Activated CD8-positive, alpha-beta memory T cell treated with anti-CD3 and anti-CD28 coated beads, Interleukin-2, amount 50 U/mL, for 1 hour (primary cell): ENCODE measurements at regions not wholly inside any gene's neighbourhood (a gene's known extent, or its start where the extent isn't known, plus 50 kb on each side); places are given as distances from the start of the nearest gene placed in this dataset.

Source experiments
- DNase-seq: peaks from one replicate; pipeline ENCODE4 v3.0.0-alpha.2; 2020; ENCODE audit errors: extremely low read depth

GRCh38 chr3:70899816-70900215, 587.4 kb upstream of the MDFIC2 start:
- no peak for DNase-seq

GRCh38 chr3:70890020-70890394, 577.6 kb upstream of the MDFIC2 start:
- no peak for DNase-seq

- no peak for DNase-seq
Measured at GRCh38 chr3:70889162-70890019, 577.0 kb upstream of the MDFIC2 start.

- DNase-seq: no peak
Measured at GRCh38 chr3:70885636-70886035, 573.2 kb upstream of the MDFIC2 start.

- no peak for DNase-seq
Measured at GRCh38 chr3:70882104-70882503, 569.7 kb upstream of the MDFIC2 start.

GRCh38 chr3:70880421-70880820, 568.0 kb upstream of the MDFIC2 start:
- no peak for DNase-seq

- DNase-seq: no peak
Measured at GRCh38 chr3:70876154-70876553, 563.7 kb upstream of the MDFIC2 start.

- DNase-seq: no peak
Measured at GRCh38 chr3:70874196-70874595, 561.8 kb upstream of the MDFIC2 start.

GRCh38 chr3:70873686-70874085, 561.2 kb upstream of the MDFIC2 start:
- DNase-seq: no peak

GRCh38 chr3:70871909-70872656, 559.6 kb upstream of the MDFIC2 start:
- DNase-seq: no peak

GRCh38 chr3:70870576-70870975, 558.1 kb upstream of the MDFIC2 start:
- DNase-seq: no peak

GRCh38 chr3:70868561-70868960, 556.1 kb upstream of the MDFIC2 start:
- DNase-seq: no peak

- DNase-seq: no peak
Measured at GRCh38 chr3:70863049-70863448, 550.6 kb upstream of the MDFIC2 start.

GRCh38 chr3:70861855-70862254, 549.4 kb upstream of the MDFIC2 start:
- DNase-seq: no peak

- no peak for DNase-seq
Measured at GRCh38 chr3:70861234-70861633, 548.8 kb upstream of the MDFIC2 start.

- no peak for DNase-seq
Measured at GRCh38 chr3:70857916-70858315, 545.5 kb upstream of the MDFIC2 start.

- DNase-seq: no peak
Measured at GRCh38 chr3:70856414-70857162, 544.1 kb upstream of the MDFIC2 start.

- DNase-seq: no peak
Measured at GRCh38 chr3:70855149-70855548, 542.7 kb upstream of the MDFIC2 start.

GRCh38 chr3:70854108-70854507, 541.7 kb upstream of the MDFIC2 start:
- DNase-seq: no peak

- no peak for DNase-seq
Measured at GRCh38 chr3:70853161-70853944, 540.9 kb upstream of the MDFIC2 start.

GRCh38 chr3:70849911-70850699, 537.7 kb upstream of the MDFIC2 start:
- no peak for DNase-seq
